ENCODE measurements at regions not wholly inside any gene's neighbourhood (a gene's known extent, or its start where the extent isn't known, plus 50 kb on each side); places are given as distances from the start of the nearest gene placed in this dataset.
"Not testable (repeated sequence)": the region's sequence is repeated elsewhere in the genome, so short reads cannot be mapped to it uniquely, and the experiment has no call there.

GRCh38 chr5:21571196-21571595, 1281.9 kb downstream of the CDH12 start:
- not testable (repeated sequence) for TF ChIP-seq CTCF (conservative IDR thresholded peaks at IDR 0.05); ZFX (IDR thresholded peaks at IDR 0.05)
